ENCODE measurements at regions not wholly inside any gene's neighbourhood (a gene's known extent, or its start where the extent isn't known, plus 50 kb on each side); places are given as distances from the start of the nearest gene placed in this dataset.

GRCh38 chr6:97850458-97851212, 567.6 kb upstream of the MMS22L start:
- H3K9me3 ChIP-seq (ENCODE audit: control insufficient read depth, insufficient read depth, low read depth, low read length) = no peaks in the 10 kb centered on the region
- peaks cover 20% of the 10 kb centered on the region for H3K4me1 ChIP-seq (ENCODE audit: control insufficient read depth, insufficient read depth, low read length)
- H3K36me3 ChIP-seq (ENCODE audit: control insufficient read depth, insufficient read depth, low read length) = no peaks in the 10 kb centered on the region
- no peaks in the 10 kb centered on the region for H3K27me3 ChIP-seq (ENCODE audit: control insufficient read depth, insufficient read depth, low read length)
- no peak overlapping the region for H3K4me3 ChIP-seq (ENCODE audit: low read depth, low read length)
- no peak overlapping the region for H3K9ac ChIP-seq (ENCODE audit: low read length)
- H3K27ac ChIP-seq (ENCODE audit: low read depth, low read length) = 0 out of 2 replicates have a peak overlapping the region, but pooled peaks have one; percentile 8

DNA sequence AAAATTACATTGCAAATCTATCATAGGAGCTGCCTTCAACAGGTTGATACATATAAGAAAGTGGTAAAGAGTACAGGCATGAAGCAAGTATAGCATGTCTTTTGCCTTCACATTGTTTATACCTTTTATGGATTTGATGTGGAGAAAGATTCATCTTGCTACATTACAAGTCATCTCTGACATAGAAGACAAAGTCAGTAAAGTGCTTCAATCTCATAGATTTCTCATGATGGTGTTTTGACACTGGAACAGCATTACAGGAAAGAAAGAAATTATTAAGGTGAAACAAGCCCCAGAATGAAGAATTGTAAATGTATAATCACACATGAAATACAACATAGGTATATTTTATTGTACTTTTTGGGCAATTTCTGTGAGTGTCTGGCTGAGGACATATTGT, 580.7 kb upstream of the MMS22L start:
- Histone ChIP-seq H3K36me3 (ENCODE audit: control insufficient read depth, insufficient read depth, low read length) (no peaks in the 10 kb centered on the region), H3K4me1 (ENCODE audit: control insufficient read depth, insufficient read depth, low read length) (peaks cover 9% of the 10 kb centered on the region), H3K4me3 (ENCODE audit: low read depth, low read length) (no peak overlapping the region), H3K9ac (ENCODE audit: low read length) (no peak overlapping the region), H3K27ac (ENCODE audit: low read depth, low read length) (no peak overlapping the region), H3K9me3 (ENCODE audit: control insufficient read depth, insufficient read depth, low read depth, low read length) (0 out of 2 replicates have a peak, but pooled peaks cover 2% of the 10 kb centered on the region), H3K27me3 (ENCODE audit: control insufficient read depth, insufficient read depth, low read length) (no peaks in the 10 kb centered on the region)

DNA sequence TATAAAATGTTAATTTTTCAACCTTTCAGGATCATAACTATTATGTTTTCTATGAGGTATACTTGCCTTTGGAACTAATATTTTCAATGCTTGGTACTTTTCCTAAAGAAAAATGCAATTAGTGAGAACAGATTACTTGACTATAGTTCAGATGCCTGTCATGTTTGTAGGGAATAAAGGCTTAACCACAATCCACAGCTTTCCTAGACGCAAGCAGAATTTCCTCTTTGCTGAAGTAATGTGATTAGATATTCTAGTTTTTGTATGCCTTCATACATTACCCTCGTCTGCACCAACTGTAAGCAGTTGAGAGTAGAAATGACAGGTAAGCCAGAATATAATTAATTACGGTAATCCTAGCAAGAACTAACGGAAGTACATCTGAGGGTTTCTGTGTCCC, 581.4 kb upstream of the MMS22L start:
- H3K4me3 ChIP-seq (ENCODE audit: low read depth, low read length) = no peak overlapping the region
- H3K9ac ChIP-seq (ENCODE audit: low read length) = no peak overlapping the region
- no peaks in the 10 kb centered on the region for H3K27me3 ChIP-seq (ENCODE audit: control insufficient read depth, insufficient read depth, low read length)
- H3K36me3 ChIP-seq (ENCODE audit: control insufficient read depth, insufficient read depth, low read length) = no peaks in the 10 kb centered on the region
- peaks cover 15% of the 10 kb centered on the region for H3K4me1 ChIP-seq (ENCODE audit: control insufficient read depth, insufficient read depth, low read length)
- H3K27ac ChIP-seq (ENCODE audit: low read depth, low read length) = no peak overlapping the region
- 0 out of 2 replicates have a peak, but pooled peaks cover 2% of the 10 kb centered on the region for H3K9me3 ChIP-seq (ENCODE audit: control insufficient read depth, insufficient read depth, low read depth, low read length)

DNA sequence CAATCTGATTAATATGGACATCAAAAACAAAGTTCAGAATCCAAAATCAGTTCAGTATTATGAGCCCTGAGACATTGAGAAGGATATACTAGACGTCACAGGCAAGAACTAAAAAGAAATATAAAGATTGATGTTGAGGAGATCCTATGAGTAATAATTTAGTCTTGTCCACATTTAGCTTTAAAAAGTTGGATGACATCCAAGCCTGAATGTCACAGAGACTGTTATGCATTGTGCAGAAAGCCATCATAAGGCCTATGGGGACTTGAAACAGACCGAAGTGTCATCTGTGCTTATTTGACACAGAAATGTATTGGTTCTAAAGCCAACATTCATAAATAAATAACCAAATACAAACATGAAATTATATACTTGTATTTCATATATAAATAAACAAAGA, 581.8 kb upstream of the MMS22L start:
- no peak overlapping the region for H3K27ac ChIP-seq (ENCODE audit: low read depth, low read length)
- no peak overlapping the region for H3K9ac ChIP-seq (ENCODE audit: low read length)
- H3K36me3 ChIP-seq (ENCODE audit: control insufficient read depth, insufficient read depth, low read length) = no peaks in the 10 kb centered on the region
- H3K4me3 ChIP-seq (ENCODE audit: low read depth, low read length) = no peak overlapping the region
- peaks cover 20% of the 10 kb centered on the region for H3K4me1 ChIP-seq (ENCODE audit: control insufficient read depth, insufficient read depth, low read length)
- no peaks in the 10 kb centered on the region for H3K27me3 ChIP-seq (ENCODE audit: control insufficient read depth, insufficient read depth, low read length)
- 0 out of 2 replicates have a peak, but pooled peaks cover 2% of the 10 kb centered on the region for H3K9me3 ChIP-seq (ENCODE audit: control insufficient read depth, insufficient read depth, low read depth, low read length)

- Histone ChIP-seq H3K27ac (ENCODE audit: low read depth, low read length) (no peak overlapping the region), H3K36me3 (ENCODE audit: control insufficient read depth, insufficient read depth, low read length) (no peaks in the 10 kb centered on the region), H3K9me3 (ENCODE audit: control insufficient read depth, insufficient read depth, low read depth, low read length) (0 out of 2 replicates have a peak, but pooled peaks cover 2% of the 10 kb centered on the region), H3K4me1 (ENCODE audit: control insufficient read depth, insufficient read depth, low read length) (peaks cover 23% of the 10 kb centered on the region), H3K4me3 (ENCODE audit: low read depth, low read length) (no peak overlapping the region), H3K9ac (ENCODE audit: low read length) (no peak overlapping the region), H3K27me3 (ENCODE audit: control insufficient read depth, insufficient read depth, low read length) (no peaks in the 10 kb centered on the region)
These were observed 582.6 kb upstream of the MMS22L start for GRCh38 chr6:97865612-97866011.

DNA sequence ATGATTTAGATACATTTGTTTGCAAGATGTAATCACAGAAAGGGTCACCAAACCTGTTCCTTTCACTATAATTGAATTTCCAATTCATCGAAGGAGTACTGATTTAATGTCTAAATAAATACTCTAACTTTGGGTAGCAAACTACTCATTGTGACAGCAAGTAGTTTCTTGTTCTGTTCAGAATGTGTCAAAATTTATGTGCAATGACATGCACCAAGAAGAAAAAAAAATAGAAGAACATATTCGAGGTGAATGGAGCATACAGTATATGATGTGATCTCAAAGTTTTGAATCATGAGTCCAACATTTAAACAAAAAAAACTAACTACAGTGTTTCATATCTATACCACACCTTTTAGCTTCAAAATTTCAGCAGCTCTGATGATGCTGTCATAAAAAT, 583.6 kb upstream of the MMS22L start:
- 0 out of 2 replicates have a peak, but pooled peaks cover 2% of the 10 kb centered on the region for H3K9me3 ChIP-seq (ENCODE audit: control insufficient read depth, insufficient read depth, low read depth, low read length)
- H3K9ac ChIP-seq (ENCODE audit: low read length) = no peak overlapping the region
- no peaks in the 10 kb centered on the region for H3K36me3 ChIP-seq (ENCODE audit: control insufficient read depth, insufficient read depth, low read length)
- H3K4me3 ChIP-seq (ENCODE audit: low read depth, low read length) = no peak overlapping the region
- H3K27ac ChIP-seq (ENCODE audit: low read depth, low read length) = no peak overlapping the region
- H3K27me3 ChIP-seq (ENCODE audit: control insufficient read depth, insufficient read depth, low read length) = no peaks in the 10 kb centered on the region
- peaks cover 23% of the 10 kb centered on the region for H3K4me1 ChIP-seq (ENCODE audit: control insufficient read depth, insufficient read depth, low read length)

DNA sequence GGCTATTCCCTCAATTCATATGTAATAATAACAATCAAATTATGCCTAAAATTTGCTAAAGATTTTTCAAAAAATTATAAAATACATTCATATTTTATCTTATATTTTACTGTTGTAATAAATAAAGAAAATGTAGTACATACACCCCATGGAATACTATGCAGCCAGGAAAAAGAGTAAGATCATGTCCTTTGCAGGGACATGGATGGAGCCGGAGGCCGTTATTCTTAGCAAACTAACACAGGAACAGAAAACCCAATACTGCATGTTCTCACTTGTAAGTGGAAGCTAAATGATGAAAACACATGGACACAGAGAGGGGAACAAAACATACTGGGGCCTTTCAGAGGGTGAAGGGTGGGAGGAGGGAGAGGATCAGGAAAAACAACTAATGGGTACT, 584.2 kb upstream of the MMS22L start:
- H3K36me3 ChIP-seq (ENCODE audit: control insufficient read depth, insufficient read depth, low read length) = no peaks in the 10 kb centered on the region
- H3K9me3 ChIP-seq (ENCODE audit: control insufficient read depth, insufficient read depth, low read depth, low read length) = 0 out of 2 replicates have a peak, but pooled peaks cover 2% of the 10 kb centered on the region
- H3K27me3 ChIP-seq (ENCODE audit: control insufficient read depth, insufficient read depth, low read length) = no peaks in the 10 kb centered on the region
- H3K4me1 ChIP-seq (ENCODE audit: control insufficient read depth, insufficient read depth, low read length) = peaks cover 23% of the 10 kb centered on the region
- H3K9ac ChIP-seq (ENCODE audit: low read length) = no peak overlapping the region
- H3K4me3 ChIP-seq (ENCODE audit: low read depth, low read length) = no peak overlapping the region
- no peak overlapping the region for H3K27ac ChIP-seq (ENCODE audit: low read depth, low read length)

GRCh38 chr6:97870273-97870672, 587.3 kb upstream of the MMS22L start:
- Histone ChIP-seq H3K9me3 (ENCODE audit: control insufficient read depth, insufficient read depth, low read depth, low read length) (0 out of 2 replicates have a peak, but pooled peaks cover 2% of the 10 kb centered on the region), H3K4me1 (ENCODE audit: control insufficient read depth, insufficient read depth, low read length) (peaks cover 23% of the 10 kb centered on the region), H3K27ac (ENCODE audit: low read depth, low read length) (no peak overlapping the region), H3K4me3 (ENCODE audit: low read depth, low read length) (no peak overlapping the region), H3K9ac (ENCODE audit: low read length) (no peak overlapping the region), H3K27me3 (ENCODE audit: control insufficient read depth, insufficient read depth, low read length) (no peaks in the 10 kb centered on the region), H3K36me3 (ENCODE audit: control insufficient read depth, insufficient read depth, low read length) (no peaks in the 10 kb centered on the region)

GRCh38 chr6:97876711-97877110, 593.7 kb upstream of the MMS22L start:
- no peak overlapping the region for H3K9ac ChIP-seq (ENCODE audit: low read length)
- no peaks in the 10 kb centered on the region for H3K9me3 ChIP-seq (ENCODE audit: control insufficient read depth, insufficient read depth, low read depth, low read length)
- H3K4me3 ChIP-seq (ENCODE audit: low read depth, low read length) = no peak overlapping the region
- no peaks in the 10 kb centered on the region for H3K27me3 ChIP-seq (ENCODE audit: control insufficient read depth, insufficient read depth, low read length)
- H3K4me1 ChIP-seq (ENCODE audit: control insufficient read depth, insufficient read depth, low read length) = peaks cover 3% of the 10 kb centered on the region; the same call in 1 of the 2 replicates
- no peak overlapping the region for H3K27ac ChIP-seq (ENCODE audit: low read depth, low read length)
- no peaks in the 10 kb centered on the region for H3K36me3 ChIP-seq (ENCODE audit: control insufficient read depth, insufficient read depth, low read length)

DNA sequence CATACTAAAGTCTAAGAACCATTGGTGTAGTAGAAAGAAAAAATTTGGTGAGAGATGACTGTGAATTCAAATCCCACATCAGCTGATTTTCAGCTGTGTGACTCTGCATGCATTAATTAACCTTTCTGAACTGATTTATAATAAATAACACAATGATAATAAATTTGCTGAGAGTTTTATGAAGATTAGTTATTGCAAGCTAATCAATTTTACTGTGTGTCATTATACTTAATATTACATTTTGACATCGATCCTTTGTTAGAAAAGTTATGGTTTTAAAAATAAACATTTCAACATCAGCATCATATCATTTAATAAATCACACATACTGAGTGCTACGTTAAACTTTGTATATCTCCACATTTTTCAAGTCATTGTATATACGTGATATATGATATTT, 599.7 kb upstream of the MMS22L start:
- Histone ChIP-seq H3K4me3 (ENCODE audit: low read depth, low read length) (no peak overlapping the region), H3K9me3 (ENCODE audit: control insufficient read depth, insufficient read depth, low read depth, low read length) (no peaks in the 10 kb centered on the region), H3K27ac (ENCODE audit: low read depth, low read length) (0 out of 2 replicates have a peak overlapping the region, but pooled peaks have one; percentile 46), H3K36me3 (ENCODE audit: control insufficient read depth, insufficient read depth, low read length) (no peaks in the 10 kb centered on the region), H3K27me3 (ENCODE audit: control insufficient read depth, insufficient read depth, low read length) (no peaks in the 10 kb centered on the region), H3K9ac (ENCODE audit: low read length) (no peak overlapping the region), H3K4me1 (ENCODE audit: control insufficient read depth, insufficient read depth, low read length) (peaks cover 9% of the 10 kb centered on the region)

GRCh38 chr6:97885325-97885724, 602.3 kb upstream of the MMS22L start:
- Histone ChIP-seq H3K4me3 (ENCODE audit: low read depth, low read length) (no peak overlapping the region), H3K9me3 (ENCODE audit: control insufficient read depth, insufficient read depth, low read depth, low read length) (no peaks in the 10 kb centered on the region), H3K9ac (ENCODE audit: low read length) (no peak overlapping the region), H3K27ac (ENCODE audit: low read depth, low read length) (no peak overlapping the region), H3K36me3 (ENCODE audit: control insufficient read depth, insufficient read depth, low read length) (no peaks in the 10 kb centered on the region), H3K4me1 (ENCODE audit: control insufficient read depth, insufficient read depth, low read length) (peaks cover 6% of the 10 kb centered on the region), H3K27me3 (ENCODE audit: control insufficient read depth, insufficient read depth, low read length) (no peaks in the 10 kb centered on the region)

All from HUES6 (cell line).